ENCODE measurements at regions not wholly inside any gene's neighbourhood (a gene's known extent, or its start where the extent isn't known, plus 50 kb on each side); places are given as distances from the start of the nearest gene placed in this dataset.
"Not testable (repeated sequence)": the region's sequence is repeated elsewhere in the genome, so short reads cannot be mapped to it uniquely, and the experiment has no call there.

- no peak for DNase-seq
Measured at GRCh38 chr9:80692751-80693150, 996.6 kb downstream of the TLE1 start.

GRCh38 chr9:80691229-80691628, 998.1 kb downstream of the TLE1 start:
- DNase-seq = no peak

GRCh38 chr9:80690349-80690939, 998.9 kb downstream of the TLE1 start:
- DNase-seq = no peak

GRCh38 chr9:80679916-80680315, 1009.4 kb downstream of the TLE1 start:
- DNase-seq = no peak

GRCh38 chr9:80678906-80679305, 1010.4 kb downstream of the TLE1 start:
- no peak for DNase-seq

- DNase-seq = no peak
Measured at GRCh38 chr9:80673496-80673895, 1015.9 kb downstream of the TLE1 start.

GRCh38 chr9:80665479-80665878, 1023.9 kb downstream of the TLE1 start:
- DNase-seq = no peak

- no peak for DNase-seq
Measured at GRCh38 chr9:80664327-80665210, 1024.8 kb downstream of the TLE1 start.

GRCh38 chr9:80659751-80660150, 1029.6 kb downstream of the TLE1 start:
- not testable (repeated sequence) for DNase-seq

GRCh38 chr9:80651044-80651443, 1038.3 kb downstream of the TLE1 start:
- no peak for DNase-seq

- no peak for DNase-seq
Measured at GRCh38 chr9:80649496-80649895, 1039.9 kb downstream of the TLE1 start.

GRCh38 chr9:80649001-80649420, 1040.3 kb downstream of the TLE1 start:
- DNase-seq = no peak

GRCh38 chr9:80648336-80648735, 1041.0 kb downstream of the TLE1 start:
- no peak for DNase-seq

- DNase-seq = no peak
Measured at GRCh38 chr9:80646211-80646610, 1043.1 kb downstream of the TLE1 start.

- DNase-seq = no peak
Measured at GRCh38 chr9:80644044-80644443, 1045.3 kb downstream of the TLE1 start.

- no peak for DNase-seq
Measured at GRCh38 chr9:80635065-80635464, 1054.3 kb downstream of the TLE1 start.

GRCh38 chr9:80632041-80632440, 1057.3 kb downstream of the TLE1 start:
- no peak for DNase-seq

- DNase-seq = no peak
Measured at GRCh38 chr9:80622508-80622907, 1050.7 kb downstream of the TLE4 start.

GRCh38 chr9:80619356-80619755, 1047.6 kb downstream of the TLE4 start:
- DNase-seq = no peak

GRCh38 chr9:80615964-80616363, 1044.2 kb downstream of the TLE4 start:
- no peak for DNase-seq

- DNase-seq = no peak
Measured at GRCh38 chr9:80605793-80606192, 1034.0 kb downstream of the TLE4 start.

- no peak for DNase-seq
Measured at GRCh38 chr9:80605129-80605528, 1033.4 kb downstream of the TLE4 start.

- no peak for DNase-seq
Measured at GRCh38 chr9:80602291-80602690, 1030.5 kb downstream of the TLE4 start.

GRCh38 chr9:80596579-80596978, 1024.8 kb downstream of the TLE4 start:
- DNase-seq = no peak
